Nephron progenitor cell (in vitro differentiated cells): ENCODE measurements at regions not wholly inside any gene's neighbourhood (a gene's known extent, or its start where the extent isn't known, plus 50 kb on each side); places are given as distances from the start of the nearest gene placed in this dataset.

Experiments used
- DNase-seq: peaks from one replicate; pipeline ENCODE4 v3.0.0; 2021
- H3K27ac Mint-ChIP-seq: 2 replicates; pipeline ENCODE4 v1.8.0; 2021; ENCODE audit warnings: mild to moderate bottlenecking, moderate library complexity, mixed read lengths
- H3K27me3 Mint-ChIP-seq: 2 replicates; pipeline ENCODE4 v1.8.0; 2021; ENCODE audit warnings: mild to moderate bottlenecking, low read depth, mixed read lengths; ENCODE audit not compliant: poor library complexity
- H3K36me3 Mint-ChIP-seq: 2 replicates; pipeline ENCODE4 v1.8.0; 2021; ENCODE audit warnings: low read depth, mixed read lengths
- H3K4me1 Mint-ChIP-seq: 2 replicates; pipeline ENCODE4 v1.8.0; 2021; ENCODE audit warnings: mixed read lengths
- H3K4me3 Mint-ChIP-seq: 2 replicates; pipeline ENCODE4 v1.8.0; 2021; ENCODE audit warnings: mild to moderate bottlenecking, moderate library complexity, mixed read lengths
- H3K9me3 Mint-ChIP-seq: 2 replicates; pipeline ENCODE4 v1.8.0; 2021; ENCODE audit warnings: mild to moderate bottlenecking, moderate library complexity, mixed read lengths
- TF ChIP-seq, protein P1 (sequence below): fragments of 200-600 bp; sonication (generic); IDR thresholded peaks from 2 replicates; pipeline ENCODE4 v1.5.0; 2021; ENCODE audit warnings: antibody characterized with exemption

DNA sequence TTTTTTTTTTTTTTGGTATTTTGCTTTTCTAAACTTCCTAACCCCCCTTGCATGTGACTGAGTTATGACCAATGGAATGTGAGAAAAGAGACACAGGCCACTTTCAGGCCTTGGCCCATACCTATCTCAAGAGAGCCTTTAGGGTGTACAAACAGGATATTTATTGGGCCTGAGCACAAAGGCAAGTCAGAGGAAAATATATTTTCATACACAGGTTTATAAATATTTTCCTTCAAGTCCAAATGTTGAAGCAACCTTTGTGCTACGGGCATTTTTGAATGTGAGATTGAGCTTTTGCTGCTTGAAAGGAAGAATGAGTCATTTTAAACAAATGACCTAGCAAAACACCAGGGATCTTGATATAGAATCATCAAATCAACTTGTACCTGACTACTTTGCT, 228.6 kb upstream of the E2F7 start:
- Mint-ChIP-seq H3K27ac (no peak overlapping the region), H3K36me3 (no peaks in the 10 kb centered on the region), H3K27me3 (no peaks in the 10 kb centered on the region), H3K9me3 (peaks cover 9% of the 10 kb centered on the region), H3K4me1 (peaks cover 11% of the 10 kb centered on the region), H3K4me3 (no peak overlapping the region)
- no peak for DNase-seq
- TF ChIP-seq, protein P1, sequence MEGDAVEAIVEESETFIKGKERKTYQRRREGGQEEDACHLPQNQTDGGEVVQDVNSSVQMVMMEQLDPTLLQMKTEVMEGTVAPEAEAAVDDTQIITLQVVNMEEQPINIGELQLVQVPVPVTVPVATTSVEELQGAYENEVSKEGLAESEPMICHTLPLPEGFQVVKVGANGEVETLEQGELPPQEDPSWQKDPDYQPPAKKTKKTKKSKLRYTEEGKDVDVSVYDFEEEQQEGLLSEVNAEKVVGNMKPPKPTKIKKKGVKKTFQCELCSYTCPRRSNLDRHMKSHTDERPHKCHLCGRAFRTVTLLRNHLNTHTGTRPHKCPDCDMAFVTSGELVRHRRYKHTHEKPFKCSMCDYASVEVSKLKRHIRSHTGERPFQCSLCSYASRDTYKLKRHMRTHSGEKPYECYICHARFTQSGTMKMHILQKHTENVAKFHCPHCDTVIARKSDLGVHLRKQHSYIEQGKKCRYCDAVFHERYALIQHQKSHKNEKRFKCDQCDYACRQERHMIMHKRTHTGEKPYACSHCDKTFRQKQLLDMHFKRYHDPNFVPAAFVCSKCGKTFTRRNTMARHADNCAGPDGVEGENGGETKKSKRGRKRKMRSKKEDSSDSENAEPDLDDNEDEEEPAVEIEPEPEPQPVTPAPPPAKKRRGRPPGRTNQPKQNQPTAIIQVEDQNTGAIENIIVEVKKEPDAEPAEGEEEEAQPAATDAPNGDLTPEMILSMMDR, result no peak

DNA sequence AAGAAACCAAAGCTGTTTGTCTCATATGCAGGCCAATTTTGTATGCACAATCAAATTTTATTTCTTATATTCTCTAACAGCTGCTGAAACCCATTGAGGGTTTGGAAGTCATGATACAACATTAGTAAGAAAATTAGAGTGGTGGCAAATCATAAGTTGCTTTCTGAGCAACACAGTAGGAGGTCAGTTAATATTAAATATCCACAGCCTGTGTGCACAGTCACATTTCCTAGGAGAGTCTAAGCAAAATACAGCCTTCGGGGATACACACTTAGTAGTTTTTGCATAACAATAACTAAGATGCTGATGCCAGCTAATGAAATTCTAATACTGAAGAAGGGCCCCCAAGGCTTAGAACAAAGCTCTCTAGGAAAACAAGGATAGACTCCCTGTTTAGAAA, 209.6 kb upstream of the E2F7 start:
- H3K27ac Mint-ChIP-seq, result no peak overlapping the region
- DNase-seq, result no peak
- TF ChIP-seq, protein P1, result no peak
- H3K36me3 Mint-ChIP-seq, result no peaks in the 10 kb centered on the region
- no peak overlapping the region for H3K4me3 Mint-ChIP-seq
- H3K9me3 Mint-ChIP-seq, result no peaks in the 10 kb centered on the region
- H3K4me1 Mint-ChIP-seq, result no peaks in the 10 kb centered on the region
- H3K27me3 Mint-ChIP-seq, result peaks cover 6% of the 10 kb centered on the region

DNA sequence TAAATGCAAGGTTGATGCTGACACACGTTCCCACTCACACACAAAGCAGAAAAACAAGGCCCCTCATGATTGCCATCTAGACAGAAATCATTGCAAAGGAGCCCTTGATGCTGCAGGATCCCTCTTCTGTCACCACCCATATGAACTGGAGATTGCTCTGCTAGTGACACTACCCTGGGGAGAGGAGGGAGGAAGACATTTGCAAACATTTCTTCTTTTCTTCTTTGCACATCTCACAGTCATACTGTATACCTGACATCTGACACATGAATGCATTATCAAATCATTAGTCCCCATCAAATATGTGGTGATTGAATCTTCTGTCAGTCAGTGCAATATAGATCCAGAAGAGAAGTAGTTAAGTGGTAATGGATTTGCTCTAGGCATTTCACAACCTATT, 208.5 kb upstream of the E2F7 start:
- H3K4me1 Mint-ChIP-seq, result no peaks in the 10 kb centered on the region
- no peak overlapping the region for H3K27ac Mint-ChIP-seq
- no peaks in the 10 kb centered on the region for H3K9me3 Mint-ChIP-seq
- H3K36me3 Mint-ChIP-seq, result no peaks in the 10 kb centered on the region
- H3K27me3 Mint-ChIP-seq, result peaks cover 6% of the 10 kb centered on the region
- DNase-seq, result no peak
- H3K4me3 Mint-ChIP-seq, result no peak overlapping the region
- TF ChIP-seq, protein P1, result no peak

DNA sequence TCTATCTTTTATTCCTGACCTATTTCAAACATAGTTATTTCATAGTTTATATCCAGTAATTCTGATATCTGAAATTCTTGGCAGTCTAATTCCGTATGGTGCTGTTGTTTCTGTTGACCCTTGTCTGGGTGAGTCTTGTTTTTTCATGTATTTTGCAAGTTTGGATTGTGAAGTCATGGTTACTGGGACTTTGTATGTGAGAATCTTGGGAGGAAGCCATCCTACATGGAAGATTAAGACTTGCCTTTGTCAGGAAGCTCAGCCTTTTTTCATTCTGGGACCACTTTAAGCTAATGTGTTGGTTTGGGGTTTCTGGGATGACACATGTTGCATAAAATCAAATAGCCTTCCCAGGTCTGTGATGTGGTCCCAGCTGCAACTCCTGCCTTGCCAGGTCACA, 191.6 kb upstream of the E2F7 start:
- TF ChIP-seq, protein P1, result no peak
- Mint-ChIP-seq H3K4me3 (no peak overlapping the region), H3K4me1 (no peaks in the 10 kb centered on the region), H3K36me3 (no peaks in the 10 kb centered on the region), H3K27me3 (no peaks in the 10 kb centered on the region), H3K9me3 (peaks cover 8% of the 10 kb centered on the region), H3K27ac (no peak overlapping the region)
- no peak for DNase-seq

DNA sequence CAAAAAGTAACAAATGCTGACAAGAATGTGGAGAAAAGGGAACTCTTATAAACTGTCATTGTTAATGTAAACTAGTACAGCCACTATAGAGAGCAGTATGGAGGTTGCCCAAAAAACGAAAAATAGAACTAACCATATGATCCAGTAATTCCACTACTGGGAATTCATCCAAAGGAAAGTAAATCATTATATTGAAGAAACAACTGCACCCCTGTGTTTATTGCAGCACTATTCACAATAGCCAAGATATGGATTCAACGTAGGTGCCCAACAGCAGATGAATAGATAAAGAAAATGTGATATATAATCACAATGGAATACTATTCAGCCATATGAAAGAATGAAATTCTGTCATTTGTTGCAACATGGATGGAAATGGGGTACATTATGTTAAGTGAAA, 188.0 kb upstream of the E2F7 start:
- H3K27ac Mint-ChIP-seq, result no peak overlapping the region
- no peaks in the 10 kb centered on the region for H3K36me3 Mint-ChIP-seq
- no peaks in the 10 kb centered on the region for H3K27me3 Mint-ChIP-seq
- DNase-seq, result no peak
- no peaks in the 10 kb centered on the region for H3K9me3 Mint-ChIP-seq
- TF ChIP-seq, protein P1, result no peak
- no peaks in the 10 kb centered on the region for H3K4me1 Mint-ChIP-seq
- H3K4me3 Mint-ChIP-seq, result no peak overlapping the region

DNA sequence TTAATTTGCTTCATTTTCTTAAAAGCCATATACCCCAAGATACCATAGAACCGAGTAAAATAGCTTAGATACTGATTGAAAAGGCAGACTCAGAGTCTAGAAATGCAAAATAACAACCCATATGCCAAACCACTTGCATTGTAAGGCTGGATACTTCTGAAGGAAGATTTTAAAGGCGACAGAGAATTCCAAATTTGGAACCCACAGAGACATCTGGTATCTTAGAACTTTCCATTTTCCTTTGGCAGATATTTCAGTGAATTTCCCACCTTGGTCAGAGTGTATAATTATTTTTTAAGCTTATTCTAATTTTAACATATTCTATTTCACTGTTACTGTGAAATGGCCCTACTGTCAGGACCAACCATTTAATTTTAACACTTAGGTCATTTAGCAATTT, 186.4 kb upstream of the E2F7 start:
- TF ChIP-seq, protein P1, result no peak
- no peak for DNase-seq
- peaks cover 3% of the 10 kb centered on the region for H3K27me3 Mint-ChIP-seq
- H3K4me3 Mint-ChIP-seq, result no peak overlapping the region
- no peaks in the 10 kb centered on the region for H3K9me3 Mint-ChIP-seq
- H3K27ac Mint-ChIP-seq, result no peak overlapping the region
- no peaks in the 10 kb centered on the region for H3K36me3 Mint-ChIP-seq
- peaks cover 5% of the 10 kb centered on the region for H3K4me1 Mint-ChIP-seq
